Kidney glomerular epithelial cell (primary cell): ENCODE measurements at regions not wholly inside any gene's neighbourhood (a gene's known extent, or its start where the extent isn't known, plus 50 kb on each side); places are given as distances from the start of the nearest gene placed in this dataset.
"Not testable (repeated sequence)": the region's sequence is repeated elsewhere in the genome, so short reads cannot be mapped to it uniquely, and the experiment has no call there.

Experiments
- DNase-seq: peaks from one replicate; lab custom pipeline; 2025; lab: John Stamatoyannopoulos, UW

- no peak for DNase-seq
Observed at GRCh38 chr2:78832481-78832880, 193.0 kb upstream of the REG3G start.

GRCh38 chr2:78839259-78839658, 186.2 kb upstream of the REG3G start:
- DNase-seq, result no peak

- DNase-seq, result not testable (repeated sequence)
Observed at GRCh38 chr2:78840311-78840710, 185.2 kb upstream of the REG3G start.

- no peak for DNase-seq
Observed at GRCh38 chr2:78845664-78846185, 179.8 kb upstream of the REG3G start.

- DNase-seq, result no peak
Observed at GRCh38 chr2:78861546-78861945, 164.0 kb upstream of the REG3G start.

GRCh38 chr2:78864205-78864604, 161.3 kb upstream of the REG3G start:
- no peak for DNase-seq

GRCh38 chr2:78865667-78866066, 159.8 kb upstream of the REG3G start:
- no peak for DNase-seq

- no peak for DNase-seq
Observed at GRCh38 chr2:78870343-78870967, 155.0 kb upstream of the REG3G start.

GRCh38 chr2:78873526-78873925, 152.0 kb upstream of the REG3G start:
- no peak for DNase-seq

- DNase-seq, result no peak
Observed at GRCh38 chr2:78876316-78876688, 149.2 kb upstream of the REG3G start.

- DNase-seq, result no peak
Observed at GRCh38 chr2:78887446-78887845, 138.1 kb upstream of the REG3G start.

- no peak for DNase-seq
Observed at GRCh38 chr2:78890935-78891334, 134.6 kb upstream of the REG3G start.

- DNase-seq, result no peak
Observed at GRCh38 chr2:78892295-78892694, 133.2 kb upstream of the REG3G start.

- no peak for DNase-seq
Observed at GRCh38 chr2:78895022-78895421, 130.5 kb upstream of the REG3G start.

- DNase-seq, result no peak
Observed at GRCh38 chr2:78896536-78896935, 129.0 kb upstream of the REG3G start.

- DNase-seq, result no peak
Observed at GRCh38 chr2:78907089-78907488, 118.4 kb upstream of the REG3G start.

- DNase-seq, result no peak
Observed at GRCh38 chr2:78908973-78909372, 116.5 kb upstream of the REG3G start.

- no peak for DNase-seq
Observed at GRCh38 chr2:78910376-78910775, 115.1 kb upstream of the REG3G start.

GRCh38 chr2:78913257-78913656, 112.2 kb upstream of the REG3G start:
- DNase-seq, result no peak

- no peak for DNase-seq
Observed at GRCh38 chr2:78925258-78925657, 100.2 kb upstream of the REG3G start.

- no peak for DNase-seq
Observed at GRCh38 chr2:78928502-78928901, 97.0 kb upstream of the REG3G start.

- no peak for DNase-seq
Observed at GRCh38 chr2:78940998-78941397, 84.5 kb upstream of the REG3G start.

GRCh38 chr2:78941751-78942150, 83.8 kb upstream of the REG3G start:
- DNase-seq, result no peak

- no peak for DNase-seq
Observed at GRCh38 chr2:78963881-78964280, 61.6 kb upstream of the REG3G start.
